ENCODE measurements at regions not wholly inside any gene's neighbourhood (a gene's known extent, or its start where the extent isn't known, plus 50 kb on each side); places are given as distances from the start of the nearest gene placed in this dataset.

GRCh38 chr12:89085421-89085820 lies 266.9 kb downstream of the DUSP6 start:
- peaks cover 4 to 8% of the 10 kb centered on the region in 2 donors for H3K9me3 ChIP-seq (replicated peaks in 1 of 2; ENCODE audit: control insufficient read depth in 1 of 2, insufficient read depth in 1 of 2, low read length in 2 of 2)
- TF ChIP-seq CTCF (IDR thresholded peaks at IDR 0.05): no peak
- Mint-ChIP-seq H3K4me3 (no peak overlapping the region), H3K27ac (no peak overlapping the region), H3K9me3 (peaks cover 5 to 9% (median 5%) of the 10 kb centered on the region in 7 donors), H3K27me3 (ENCODE audit: low read depth in 3 of 3) (peaks cover 0 to 6% (median 3%) of the 10 kb centered on the region in 3 donors), H3K4me1 (peaks cover 12% of the 10 kb centered on the region), H3K36me3 (peaks cover 0 to 3% of the 10 kb centered on the region in 2 donors)
- H2AFZ ChIP-seq (ENCODE audit: insufficient read depth, low read depth, low read length, poor library complexity, severe bottlenecking): no peak overlapping the region
- H3K4me1 ChIP-seq (ENCODE audit: control insufficient read depth in 1 of 2, insufficient read depth in 2 of 2, low read length in 2 of 2): peaks cover 8 to 12% of the 10 kb centered on the region in 2 donors
- DNase-seq: no peak
- no peaks in the 10 kb centered on the region for H3K27me3 ChIP-seq (ENCODE audit: control insufficient read depth in 2 of 2, insufficient read depth in 2 of 2, low read length in 2 of 2)
- H3K4me2 ChIP-seq (replicated peaks; ENCODE audit: extremely low read depth, low read length, poor library complexity, severe bottlenecking): no peak overlapping the region
- no peak overlapping the region for H3K27ac ChIP-seq (ENCODE audit: low read depth in 1 of 2, low read length in 2 of 2)
- no peak overlapping the region for H3K4me3 ChIP-seq (replicated peaks in 1 of 3; ENCODE audit: low read depth in 2 of 3, low read length in 3 of 3)
- H3K9ac ChIP-seq (ENCODE audit: insufficient read depth, low read length, poor library complexity, severe bottlenecking): no peak overlapping the region
- intact Hi-C loops (cut with micrococcal nuclease): no loop called here
- no peaks in the 10 kb centered on the region for H3K79me2 ChIP-seq (ENCODE audit: insufficient read depth, low read length)
- no peaks in the 10 kb centered on the region for H4K20me1 ChIP-seq (ENCODE audit: insufficient read depth, low read length)
- WGBS (ENCODE audit: insufficient coverage): 96% methylated on average over 3 of the region's 5 CpGs
- H3K36me3 ChIP-seq (replicated peaks in 1 of 2; ENCODE audit: control insufficient read depth in 1 of 2, insufficient read depth in 2 of 2, low read length in 2 of 2): no peaks in the 10 kb centered on the region

- H4K20me1 ChIP-seq (ENCODE audit: insufficient read depth, low read length): no peaks in the 10 kb centered on the region
- H3K79me2 ChIP-seq (ENCODE audit: insufficient read depth, low read length): no peaks in the 10 kb centered on the region
- no peak for DNase-seq
- no peak overlapping the region for H3K9ac ChIP-seq (ENCODE audit: insufficient read depth, low read length, poor library complexity, severe bottlenecking)
- intact Hi-C loops (cut with micrococcal nuclease): no loop called here
- H3K27ac ChIP-seq (ENCODE audit: low read depth in 1 of 2, low read length in 2 of 2): no peak overlapping the region
- H2AFZ ChIP-seq (ENCODE audit: insufficient read depth, low read depth, low read length, poor library complexity, severe bottlenecking): no peak overlapping the region
- no peak overlapping the region for H3K4me3 ChIP-seq (replicated peaks in 1 of 3; ENCODE audit: low read depth in 2 of 3, low read length in 3 of 3)
- H3K9me3 ChIP-seq (replicated peaks in 1 of 2; ENCODE audit: control insufficient read depth in 1 of 2, insufficient read depth in 1 of 2, low read length in 2 of 2): peaks cover 0 to 2% of the 10 kb centered on the region in 2 donors
- Mint-ChIP-seq H3K27ac (no peak overlapping the region), H3K27me3 (ENCODE audit: low read depth in 3 of 3) (peaks cover 0 to 6% (median 1%) of the 10 kb centered on the region in 3 donors), H3K9me3 (peaks cover 0 to 4% (median 1%) of the 10 kb centered on the region in 7 donors), H3K4me3 (no peak overlapping the region), H3K4me1 (peaks cover 12% of the 10 kb centered on the region), H3K36me3 (no peaks in the 10 kb centered on the region)
- 78% methylated on average over 3 of the region's 3 CpGs for WGBS (ENCODE audit: insufficient coverage)
- H3K27me3 ChIP-seq (ENCODE audit: control insufficient read depth in 2 of 2, insufficient read depth in 2 of 2, low read length in 2 of 2): no peaks in the 10 kb centered on the region
- no peaks in the 10 kb centered on the region for H3K36me3 ChIP-seq (replicated peaks in 1 of 2; ENCODE audit: control insufficient read depth in 1 of 2, insufficient read depth in 2 of 2, low read length in 2 of 2)
- no peak for TF ChIP-seq CTCF (IDR thresholded peaks at IDR 0.05)
- peaks cover 8 to 12% of the 10 kb centered on the region in 2 donors for H3K4me1 ChIP-seq (ENCODE audit: control insufficient read depth in 1 of 2, insufficient read depth in 2 of 2, low read length in 2 of 2)
- no peak overlapping the region for H3K4me2 ChIP-seq (replicated peaks; ENCODE audit: extremely low read depth, low read length, poor library complexity, severe bottlenecking)
Measured at GRCh38 chr12:89084751-89085150, 267.6 kb downstream of the DUSP6 start.

All from CD14-positive monocyte (primary cell).